Testis (tissue), 2 donors: ENCODE measurements at regions not wholly inside any gene's neighbourhood (a gene's known extent, or its start where the extent isn't known, plus 50 kb on each side); places are given as distances from the start of the nearest gene placed in this dataset.
A peak's percentile ranks its signal among the peaks of the same experiment; 100 is the strongest.

Experiments used
- DNase-seq: peaks from one replicate; pipeline ENCODE4 v3.0.0-alpha.2; 2019
- H3K27ac ChIP-seq, 2 donors: fragments of 200-600 bp; sonication (generic); one replicate each; pipeline ENCODE4 v1.5.1; 2019
- H3K27me3 ChIP-seq: fragments of 200-600 bp; sonication (generic); one replicate; pipeline ENCODE4 v1.5.1; 2019
- H3K36me3 ChIP-seq: fragments of 200-600 bp; sonication (generic); one replicate; pipeline ENCODE4 v1.5.1; 2017; ENCODE audit warnings: low read depth; ENCODE audit errors: missing control alignments
- H3K4me1 ChIP-seq: fragments of 200-600 bp; sonication (generic); one replicate; pipeline ENCODE4 v1.5.1; 2019
- H3K4me3 ChIP-seq, 2 donors: fragments of 200-600 bp; sonication (generic); one replicate each; pipeline ENCODE4 v1.5.1; 2017 to 2019
- H3K9me3 ChIP-seq: fragments of 200-600 bp; sonication (generic); one replicate; pipeline ENCODE4 v1.5.1; 2017
- CTCF ChIP-seq, 3 experiments: fragments of 450-650 bp in 2 of 3; fragments of 200-600 bp in 1 of 3; sonication (generic) in 1 of 3; IDR thresholded peaks; one replicate each; pipeline ENCODE4 v1.5.1; 2016 to 2019; ENCODE audit warnings: antibody characterized with exemption in 3 of 3, mild to moderate bottlenecking in 2 of 3, moderate library complexity in 1 of 3
- POLR2A ChIP-seq: fragments of 450-650 bp; IDR thresholded peaks from one replicate; pipeline ENCODE4 v1.6.1; 2017; ENCODE audit warnings: antibody characterized with exemption, mild to moderate bottlenecking, moderate library complexity
- WGBS, 2 donors: methylation state at CpG; one replicate each; pipeline ENCODE4 v1.1.5; 2018; 5-methylcytosine and 5-hydroxymethylcytosine counted together
- intact Hi-C: fragments of 100-400 bp; cut with DNase I; formaldehyde crosslinking; loops from one replicate; pipeline ENCODE4 v1.15.1; 2023; ENCODE audit warnings: low total_unique reads

DNA sequence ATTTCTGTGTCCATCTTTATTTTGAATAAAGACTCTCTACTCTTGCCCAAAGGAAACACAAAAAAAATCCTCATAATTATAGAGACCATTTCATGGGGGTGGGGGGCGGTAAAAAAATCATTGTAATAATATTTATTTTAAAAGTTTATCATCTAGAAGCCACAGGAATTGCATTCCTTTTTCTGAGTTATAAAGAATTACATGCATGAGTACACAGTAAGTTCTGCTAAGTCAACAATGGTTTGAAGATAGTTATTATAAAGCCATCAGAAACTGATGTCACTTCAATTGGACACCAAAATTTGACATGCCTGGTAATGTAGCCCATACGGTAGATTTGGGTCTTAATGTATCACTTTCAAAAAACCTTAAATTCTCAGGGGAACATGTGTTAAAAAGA, 478.1 kb upstream of the NR5A2 start:
- Histone ChIP-seq H3K27me3 (no peaks in the 10 kb centered on the region), H3K27ac (no peak overlapping the region), H3K4me1 (no peaks in the 10 kb centered on the region), H3K4me3 (no peak overlapping the region), H3K36me3 (no peaks in the 10 kb centered on the region), H3K9me3 (no peaks in the 10 kb centered on the region)
- 90 to 93% methylated on average over 2 of the region's 2 CpGs for WGBS, 2 donors
- TF ChIP-seq POLR2A = no peak
- TF ChIP-seq CTCF (IDR thresholded peaks at IDR 0.05) = no peak
- no peak for DNase-seq
- intact Hi-C loops = no loop called here

DNA sequence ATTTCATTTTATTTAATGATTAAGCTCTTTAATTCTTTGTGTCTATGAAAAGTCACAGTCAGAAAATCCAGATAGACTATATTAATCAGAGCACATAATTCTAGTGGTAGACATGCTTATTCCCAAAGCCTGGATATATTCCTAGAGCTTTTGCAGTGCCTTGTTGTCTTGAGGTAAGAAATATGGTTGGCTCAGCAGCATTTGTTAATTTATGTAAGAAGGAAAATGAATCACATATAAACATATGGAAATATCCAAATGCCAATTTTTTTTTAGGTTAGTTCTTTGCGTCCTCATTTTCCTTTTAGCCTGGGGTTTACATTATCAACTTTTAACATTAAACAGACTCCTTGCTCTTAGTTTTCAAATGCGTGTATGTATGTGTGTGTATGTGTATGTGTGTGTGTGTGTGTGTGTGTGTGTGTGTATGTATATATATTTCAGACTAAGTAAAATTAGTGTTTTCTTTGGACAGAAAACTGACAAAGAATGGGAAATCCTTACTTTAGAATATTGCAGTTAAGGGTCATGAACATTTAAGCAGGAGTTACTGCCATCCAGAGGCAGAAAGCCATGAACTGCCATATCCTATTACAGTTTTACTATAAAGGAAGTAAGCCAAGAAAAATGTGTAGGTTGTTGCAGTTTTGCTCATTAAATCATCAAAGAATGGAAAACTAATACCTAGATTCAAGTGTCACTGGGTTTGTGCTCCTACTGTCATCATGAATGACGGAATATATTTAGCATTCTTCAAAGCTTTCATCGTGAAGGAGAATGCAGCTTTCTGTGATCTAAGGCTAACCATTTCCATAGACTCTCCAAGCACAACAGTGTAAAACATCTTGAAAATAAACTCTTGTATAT, 477.1 kb upstream of the NR5A2 start:
- H3K4me3 ChIP-seq = no peak overlapping the region
- H3K9me3 ChIP-seq = no peaks in the 10 kb centered on the region
- intact Hi-C loops = no loop called here
- H3K27me3 ChIP-seq = no peaks in the 10 kb centered on the region
- H3K36me3 ChIP-seq = no peaks in the 10 kb centered on the region
- H3K27ac ChIP-seq = no peak overlapping the region
- DNase-seq = no peak
- 74 to 78% methylated on average over 4 of the region's 4 CpGs for WGBS, 2 donors
- no peaks in the 10 kb centered on the region for H3K4me1 ChIP-seq
- TF ChIP-seq CTCF (IDR thresholded peaks at IDR 0.05) (no peak), POLR2A (no peak)

DNA sequence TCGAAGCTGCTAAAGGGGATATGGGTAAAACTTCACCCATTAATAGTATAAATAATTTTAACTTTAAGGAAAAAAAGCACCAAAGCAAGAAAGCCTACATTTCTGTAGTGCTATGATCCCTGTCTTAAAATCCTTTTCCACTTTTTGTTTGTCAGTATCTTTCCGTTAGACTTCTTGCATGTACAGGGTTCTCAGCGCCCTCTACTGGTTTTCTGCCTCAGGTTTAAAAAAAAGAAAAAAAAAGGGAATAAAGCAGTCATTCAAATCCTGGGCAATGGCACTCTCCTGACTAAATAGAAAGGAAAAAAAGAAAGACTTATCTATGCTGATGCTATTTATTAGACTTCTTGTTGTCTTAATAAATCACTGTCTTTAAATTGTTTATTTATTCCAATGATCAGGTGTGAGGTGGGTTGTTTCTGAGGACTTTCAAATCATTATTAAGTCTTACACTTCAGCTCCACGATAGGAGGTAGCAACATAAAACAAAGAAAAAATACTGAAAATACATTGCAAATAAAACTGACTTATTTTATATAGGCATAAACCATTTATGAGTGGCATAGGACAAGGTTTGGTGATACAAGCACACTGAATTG, 475.4 kb upstream of the NR5A2 start:
- peak; percentile 72 for DNase-seq
- Histone ChIP-seq H3K9me3 (no peaks in the 10 kb centered on the region), H3K4me3 (no peak overlapping the region), H3K27ac (no peak overlapping the region), H3K4me1 (no peaks in the 10 kb centered on the region), H3K27me3 (no peaks in the 10 kb centered on the region), H3K36me3 (no peaks in the 10 kb centered on the region)
- intact Hi-C loops = no loop called here
- TF ChIP-seq CTCF (IDR thresholded peaks at IDR 0.05) (peak in 2 of 3 experiments; percentile 61 to 67), POLR2A (no peak)
- 41 to 45% methylated on average over 4 of the region's 4 CpGs for WGBS, 2 donors

GRCh38 chr1:199553104-199553503, 474.4 kb upstream of the NR5A2 start:
- Histone ChIP-seq H3K27me3 (no peaks in the 10 kb centered on the region), H3K4me3 (no peak overlapping the region), H3K4me1 (no peaks in the 10 kb centered on the region), H3K9me3 (no peaks in the 10 kb centered on the region), H3K27ac (no peak overlapping the region), H3K36me3 (no peaks in the 10 kb centered on the region)
- WGBS, 2 donors = 81 to 82% methylated on average over 1 of the region's 1 CpG
- no peak for TF ChIP-seq CTCF (IDR thresholded peaks at IDR 0.05)
- no peak for TF ChIP-seq POLR2A
- no peak for DNase-seq
- intact Hi-C loops = no loop called here

DNA sequence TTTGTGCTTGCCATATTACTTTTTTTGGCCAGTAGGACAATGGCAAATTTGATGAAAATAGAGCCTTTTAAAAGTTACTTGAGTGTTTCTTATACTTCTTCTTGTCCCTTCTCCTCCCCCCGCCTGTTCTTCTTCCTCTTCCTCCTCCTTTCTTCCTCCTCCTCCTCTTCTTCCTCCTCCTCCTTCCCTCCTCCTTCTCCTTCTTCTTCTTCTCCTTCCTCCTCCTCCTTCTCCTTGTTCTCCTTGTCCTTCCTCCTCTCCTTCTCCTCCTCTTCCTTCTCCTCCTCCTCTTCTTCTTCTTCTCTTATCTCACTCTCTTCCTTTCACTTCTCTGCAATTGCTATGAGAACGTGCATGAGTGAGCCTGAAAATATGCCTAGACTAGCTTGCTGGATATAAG, 466.2 kb upstream of the NR5A2 start:
- no peak overlapping the region for H3K4me3 ChIP-seq
- 54 to 83% methylated on average over 2 of the region's 2 CpGs for WGBS, 2 donors
- no peaks in the 10 kb centered on the region for H3K4me1 ChIP-seq
- no peaks in the 10 kb centered on the region for H3K27me3 ChIP-seq
- H3K9me3 ChIP-seq = no peaks in the 10 kb centered on the region
- H3K27ac ChIP-seq = no peak overlapping the region
- TF ChIP-seq CTCF (IDR thresholded peaks at IDR 0.05) = no peak
- TF ChIP-seq POLR2A = no peak
- no peaks in the 10 kb centered on the region for H3K36me3 ChIP-seq
- DNase-seq = no peak
- intact Hi-C loops = no loop called here
